ENCODE measurements at regions not wholly inside any gene's neighbourhood (a gene's known extent, or its start where the extent isn't known, plus 50 kb on each side); places are given as distances from the start of the nearest gene placed in this dataset.

DNA sequence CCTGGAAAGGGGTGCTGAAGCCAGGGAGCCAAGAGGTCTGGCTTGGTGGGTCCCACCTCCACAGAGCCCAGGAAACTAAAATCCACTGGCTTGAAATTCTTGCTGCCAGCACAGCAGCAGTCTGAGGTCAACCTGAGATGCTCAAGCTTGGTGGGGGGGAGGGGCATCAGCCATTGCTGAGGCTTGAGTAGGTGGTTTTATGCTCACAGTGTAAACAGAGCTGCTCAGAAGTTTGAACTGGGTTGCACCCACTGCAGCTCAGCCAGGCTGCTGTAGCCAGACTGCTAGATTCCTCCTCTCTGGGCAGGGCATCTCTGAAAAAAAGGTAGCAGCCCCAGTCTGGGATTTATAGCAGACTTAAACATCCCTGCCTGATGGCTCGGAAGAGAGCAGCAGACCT, 55.5 kb upstream of the FBXL17 start:
- no peak for DNase-seq (ENCODE audit: low read depth)
- TF ChIP-seq, protein P1, sequence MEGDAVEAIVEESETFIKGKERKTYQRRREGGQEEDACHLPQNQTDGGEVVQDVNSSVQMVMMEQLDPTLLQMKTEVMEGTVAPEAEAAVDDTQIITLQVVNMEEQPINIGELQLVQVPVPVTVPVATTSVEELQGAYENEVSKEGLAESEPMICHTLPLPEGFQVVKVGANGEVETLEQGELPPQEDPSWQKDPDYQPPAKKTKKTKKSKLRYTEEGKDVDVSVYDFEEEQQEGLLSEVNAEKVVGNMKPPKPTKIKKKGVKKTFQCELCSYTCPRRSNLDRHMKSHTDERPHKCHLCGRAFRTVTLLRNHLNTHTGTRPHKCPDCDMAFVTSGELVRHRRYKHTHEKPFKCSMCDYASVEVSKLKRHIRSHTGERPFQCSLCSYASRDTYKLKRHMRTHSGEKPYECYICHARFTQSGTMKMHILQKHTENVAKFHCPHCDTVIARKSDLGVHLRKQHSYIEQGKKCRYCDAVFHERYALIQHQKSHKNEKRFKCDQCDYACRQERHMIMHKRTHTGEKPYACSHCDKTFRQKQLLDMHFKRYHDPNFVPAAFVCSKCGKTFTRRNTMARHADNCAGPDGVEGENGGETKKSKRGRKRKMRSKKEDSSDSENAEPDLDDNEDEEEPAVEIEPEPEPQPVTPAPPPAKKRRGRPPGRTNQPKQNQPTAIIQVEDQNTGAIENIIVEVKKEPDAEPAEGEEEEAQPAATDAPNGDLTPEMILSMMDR (conservative IDR thresholded peaks at IDR 0.05; ENCODE audit: low read depth, low read length) = no peak

DNA sequence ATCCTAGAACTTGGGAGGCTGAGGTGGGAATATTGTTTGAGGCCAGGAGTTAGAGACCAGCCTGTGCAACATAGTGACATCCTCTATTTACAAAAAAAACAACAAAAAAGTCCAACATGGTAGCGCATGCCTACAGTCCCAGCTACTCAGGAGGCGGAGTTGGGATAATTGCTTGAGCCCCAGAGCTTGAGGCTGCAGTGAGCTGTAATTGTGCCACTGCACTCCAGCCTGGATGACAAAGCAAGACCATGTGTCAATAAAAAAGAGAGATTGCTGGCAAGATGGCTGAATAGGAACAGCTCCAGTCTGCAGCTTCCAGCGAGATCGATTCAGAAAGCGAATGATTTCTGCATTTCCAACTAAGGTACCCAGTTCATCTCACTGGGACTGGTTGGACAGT, 54.8 kb upstream of the FBXL17 start:
- no peak overlapping the region for H3K4me3 ChIP-seq (ENCODE audit: low read depth, low read length)
- DNase-seq (ENCODE audit: low read depth) = no peak
- TF ChIP-seq, protein P1 (conservative IDR thresholded peaks at IDR 0.05; ENCODE audit: low read depth, low read length) = no peak

More for the DNA sequence above, 55.5 kb upstream of the FBXL17 start:
- H3K4me3 ChIP-seq (ENCODE audit: low read depth, low read length) = no peak overlapping the region

DNA sequence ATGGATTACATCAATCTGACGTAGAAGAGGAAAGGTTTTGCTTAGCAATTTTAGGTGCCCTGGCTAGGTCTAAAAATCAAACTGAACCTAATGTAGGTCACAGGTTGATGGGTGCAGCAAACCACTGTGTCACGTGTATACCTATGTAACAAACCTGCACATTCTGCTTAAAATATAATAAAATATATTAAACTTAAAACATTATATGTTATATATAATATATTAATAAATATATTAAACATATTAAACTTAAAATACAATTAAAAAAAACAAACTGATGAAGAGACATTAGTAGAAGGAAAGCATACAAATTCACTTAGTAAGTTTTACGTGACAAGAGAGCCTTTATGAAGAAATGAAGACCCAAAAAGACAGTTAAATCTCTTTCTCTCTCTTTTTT, 51.7 kb upstream of the FBXL17 start:
- TF ChIP-seq, protein P1 (conservative IDR thresholded peaks at IDR 0.05; ENCODE audit: low read depth, low read length) = no peak
- no peak for DNase-seq (ENCODE audit: low read depth)
- H3K4me3 ChIP-seq (ENCODE audit: low read depth, low read length) = no peak overlapping the region

DNA sequence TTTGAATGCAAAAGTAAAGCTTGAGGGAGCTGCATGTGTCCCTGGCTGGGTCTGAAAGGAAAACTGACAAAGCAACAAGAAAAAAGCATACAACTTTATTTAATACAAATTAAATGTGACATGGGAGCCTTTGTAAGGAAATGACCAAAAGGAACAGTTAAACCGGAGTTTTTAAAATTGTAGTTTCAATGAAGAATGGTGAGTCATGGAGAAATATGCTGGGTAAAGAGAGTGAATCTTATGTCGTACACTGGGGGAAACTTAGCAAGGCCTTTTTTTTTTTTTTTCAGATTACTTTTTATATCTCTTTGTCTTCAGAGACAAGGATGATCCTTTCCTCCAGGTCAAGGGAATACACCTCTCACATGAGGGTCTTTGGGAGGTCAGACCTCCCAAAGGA, 50.1 kb upstream of the FBXL17 start:
- no peak overlapping the region for H3K4me3 ChIP-seq (ENCODE audit: low read depth, low read length)
- no peak for DNase-seq (ENCODE audit: low read depth)
- TF ChIP-seq, protein P1 (conservative IDR thresholded peaks at IDR 0.05; ENCODE audit: low read depth, low read length) = no peak
